ENCODE measurements at regions not wholly inside any gene's neighbourhood (a gene's known extent, or its start where the extent isn't known, plus 50 kb on each side); places are given as distances from the start of the nearest gene placed in this dataset.

- no peak overlapping the region for H4K8ac ChIP-seq (ENCODE audit: low read depth, low read length)
- no peak for DNase-seq (ENCODE audit: low spot score)
- H3K9ac ChIP-seq (ENCODE audit: low read depth, low read length, poor library complexity) = no peak overlapping the region
- no peak overlapping the region for H2BK120ac ChIP-seq (ENCODE audit: low read depth, low read length)
- H3K79me1 ChIP-seq (ENCODE audit: low read depth, low read length) = peaks cover 2% of the 10 kb centered on the region
- no peak overlapping the region for H2BK15ac ChIP-seq (ENCODE audit: low read length)
- H3K4ac ChIP-seq (ENCODE audit: low read length) = no peak overlapping the region
- no peak overlapping the region for H2AK5ac ChIP-seq (ENCODE audit: low read depth, low read length)
- H3K18ac ChIP-seq (ENCODE audit: low read length) = no peak overlapping the region
- no peak overlapping the region for H3K23ac ChIP-seq (ENCODE audit: low read depth, low read length, poor library complexity)
- H2BK12ac ChIP-seq (ENCODE audit: low read length) = no peak overlapping the region
- H3K27me3 ChIP-seq (ENCODE audit: control insufficient read depth in 3 of 3, insufficient read depth in 3 of 3, low read depth in 1 of 3, low read length in 3 of 3) = no peaks in the 10 kb centered on the region
- no peak overlapping the region for H3K4me3 ChIP-seq (ENCODE audit: low read length in 2 of 2)
- H3K36me3 ChIP-seq (replicated peaks in 1 of 2; ENCODE audit: control insufficient read depth in 2 of 2, insufficient read depth in 2 of 2, low read length in 2 of 2) = peaks cover 0 to 2% of the 10 kb centered on the region in 2 donors
- no peak overlapping the region for H3K4me2 ChIP-seq (ENCODE audit: insufficient read depth, low read length, poor library complexity, severe bottlenecking)
- no peak overlapping the region for H3K27ac ChIP-seq (replicated peaks; ENCODE audit: low read length)
- no peak overlapping the region for H2BK5ac ChIP-seq (ENCODE audit: low read length)
- no peak overlapping the region for H4K91ac ChIP-seq (ENCODE audit: low read depth, low read length, poor library complexity)
- WGBS, 2 donors (ENCODE audit: extremely low coverage in 2 of 2, insufficient read length in 2 of 2, insufficient replicate concordance in 1 of 2) = no CpG with 5 or more reads among the region's 2 CpGs
- no peaks in the 10 kb centered on the region for H3K9me3 ChIP-seq (replicated peaks in 1 of 2; ENCODE audit: control insufficient read depth in 2 of 2, insufficient read depth in 1 of 2, low read depth in 1 of 2, low read length in 2 of 2)
- no peaks in the 10 kb centered on the region for H3K4me1 ChIP-seq (ENCODE audit: control insufficient read depth in 2 of 2, insufficient read depth in 1 of 2, low read depth in 1 of 2, low read length in 2 of 2)
- no peak overlapping the region for H2AFZ ChIP-seq (ENCODE audit: low read length)
- no peak overlapping the region for H3K14ac ChIP-seq (ENCODE audit: low read length)
Measured at GRCh38 chr5:86735370-86735769, 117.6 kb downstream of the COX7C start.

GRCh38 chr5:86737579-86737978 is 119.8 kb downstream of the COX7C start:
- no peak overlapping the region for H2BK12ac ChIP-seq (ENCODE audit: low read length)
- peaks cover 2% of the 10 kb centered on the region for H3K79me1 ChIP-seq (ENCODE audit: low read depth, low read length)
- H3K27me3 ChIP-seq (ENCODE audit: control insufficient read depth in 3 of 3, insufficient read depth in 3 of 3, low read depth in 1 of 3, low read length in 3 of 3) = no peaks in the 10 kb centered on the region
- no peak overlapping the region for H3K9ac ChIP-seq (ENCODE audit: low read depth, low read length, poor library complexity)
- H3K18ac ChIP-seq (ENCODE audit: low read length) = no peak overlapping the region
- H2BK15ac ChIP-seq (ENCODE audit: low read length) = no peak overlapping the region
- no peaks in the 10 kb centered on the region for H3K4me1 ChIP-seq (ENCODE audit: control insufficient read depth in 2 of 2, insufficient read depth in 1 of 2, low read depth in 1 of 2, low read length in 2 of 2)
- no peak overlapping the region for H2BK120ac ChIP-seq (ENCODE audit: low read depth, low read length)
- DNase-seq (ENCODE audit: low spot score) = no peak
- H3K9me3 ChIP-seq (replicated peaks in 1 of 2; ENCODE audit: control insufficient read depth in 2 of 2, insufficient read depth in 1 of 2, low read depth in 1 of 2, low read length in 2 of 2) = no peaks in the 10 kb centered on the region
- no peak overlapping the region for H2AFZ ChIP-seq (ENCODE audit: low read length)
- no peak overlapping the region for H2AK5ac ChIP-seq (ENCODE audit: low read depth, low read length)
- no peak overlapping the region for H3K4me3 ChIP-seq (ENCODE audit: low read length in 2 of 2)
- H4K8ac ChIP-seq (ENCODE audit: low read depth, low read length) = no peak overlapping the region
- no peak overlapping the region for H3K4ac ChIP-seq (ENCODE audit: low read length)
- WGBS, 2 donors (ENCODE audit: extremely low coverage in 2 of 2, insufficient read length in 2 of 2, insufficient replicate concordance in 1 of 2) = no CpG with 5 or more reads among the region's 1 CpG
- H3K27ac ChIP-seq (replicated peaks; ENCODE audit: low read length) = no peak overlapping the region
- no peak overlapping the region for H3K14ac ChIP-seq (ENCODE audit: low read length)
- peaks cover 0 to 2% of the 10 kb centered on the region in 2 donors for H3K36me3 ChIP-seq (replicated peaks in 1 of 2; ENCODE audit: control insufficient read depth in 2 of 2, insufficient read depth in 2 of 2, low read length in 2 of 2)
- H3K4me2 ChIP-seq (ENCODE audit: insufficient read depth, low read length, poor library complexity, severe bottlenecking) = no peak overlapping the region
- H4K91ac ChIP-seq (ENCODE audit: low read depth, low read length, poor library complexity) = no peak overlapping the region
- no peak overlapping the region for H2BK5ac ChIP-seq (ENCODE audit: low read length)
- no peak overlapping the region for H3K23ac ChIP-seq (ENCODE audit: low read depth, low read length, poor library complexity)

GRCh38 chr5:86748538-86749105 is 130.9 kb downstream of the COX7C start:
- Histone ChIP-seq H3K9ac (ENCODE audit: low read depth, low read length, poor library complexity) (no peak overlapping the region), H3K4me2 (ENCODE audit: insufficient read depth, low read length, poor library complexity, severe bottlenecking) (no peak overlapping the region), H3K4me1 (ENCODE audit: control insufficient read depth in 2 of 2, insufficient read depth in 1 of 2, low read depth in 1 of 2, low read length in 2 of 2) (no peaks in the 10 kb centered on the region), H3K9me3 (replicated peaks in 1 of 2; ENCODE audit: control insufficient read depth in 2 of 2, insufficient read depth in 1 of 2, low read depth in 1 of 2, low read length in 2 of 2) (no peaks in the 10 kb centered on the region), H2BK15ac (ENCODE audit: low read length) (no peak overlapping the region), H3K27ac (replicated peaks; ENCODE audit: low read length) (no peak overlapping the region), H2AFZ (ENCODE audit: low read length) (no peak overlapping the region), H3K36me3 (replicated peaks in 1 of 2; ENCODE audit: control insufficient read depth in 2 of 2, insufficient read depth in 2 of 2, low read length in 2 of 2) (no peaks in the 10 kb centered on the region), H3K23ac (ENCODE audit: low read depth, low read length, poor library complexity) (no peak overlapping the region), H2AK5ac (ENCODE audit: low read depth, low read length) (no peak overlapping the region), H2BK5ac (ENCODE audit: low read length) (no peak overlapping the region), H2BK12ac (ENCODE audit: low read length) (no peak overlapping the region), H4K91ac (ENCODE audit: low read depth, low read length, poor library complexity) (no peak overlapping the region), H3K4ac (ENCODE audit: low read length) (no peak overlapping the region), H4K8ac (ENCODE audit: low read depth, low read length) (no peak overlapping the region), H3K79me1 (ENCODE audit: low read depth, low read length) (no peaks in the 10 kb centered on the region), H3K18ac (ENCODE audit: low read length) (no peak overlapping the region), H2BK120ac (ENCODE audit: low read depth, low read length) (no peak overlapping the region), H3K14ac (ENCODE audit: low read length) (no peak overlapping the region), H3K4me3 (ENCODE audit: low read length in 2 of 2) (no peak overlapping the region), H3K27me3 (ENCODE audit: control insufficient read depth in 3 of 3, insufficient read depth in 3 of 3, low read depth in 1 of 3, low read length in 3 of 3) (no peaks in the 10 kb centered on the region)
- WGBS, 2 donors (ENCODE audit: extremely low coverage in 2 of 2, insufficient read length in 2 of 2, insufficient replicate concordance in 1 of 2) = no CpG with 5 or more reads among the region's 3 CpGs
- no peak for DNase-seq (ENCODE audit: low spot score)

DNA sequence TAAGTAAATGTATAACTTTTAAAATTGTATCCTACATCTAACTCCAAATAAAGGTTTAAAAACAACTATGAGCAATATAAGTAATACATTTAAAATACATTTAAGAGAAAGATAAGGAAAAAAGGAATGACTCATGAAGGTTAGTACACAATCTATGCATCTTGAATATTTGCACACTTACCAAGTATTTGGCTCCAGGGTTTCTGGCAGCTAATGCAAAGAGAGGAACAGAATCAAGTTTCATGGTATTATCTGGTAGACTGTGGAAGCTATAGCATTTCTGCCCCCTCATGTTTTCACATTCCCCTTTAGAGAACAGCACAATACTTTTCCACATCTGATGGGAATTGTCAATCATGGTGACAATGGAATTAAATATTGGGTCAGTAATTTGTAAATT is 132.1 kb downstream of the COX7C start:
- Histone ChIP-seq H4K8ac (ENCODE audit: low read depth, low read length) (no peak overlapping the region), H2BK5ac (ENCODE audit: low read length) (no peak overlapping the region), H2BK12ac (ENCODE audit: low read length) (no peak overlapping the region), H3K79me1 (ENCODE audit: low read depth, low read length) (no peaks in the 10 kb centered on the region), H2AK5ac (ENCODE audit: low read depth, low read length) (no peak overlapping the region), H3K4me3 (ENCODE audit: low read length in 2 of 2) (no peak overlapping the region), H3K14ac (ENCODE audit: low read length) (no peak overlapping the region), H3K4me1 (ENCODE audit: control insufficient read depth in 2 of 2, insufficient read depth in 1 of 2, low read depth in 1 of 2, low read length in 2 of 2) (no peaks in the 10 kb centered on the region), H3K36me3 (replicated peaks in 1 of 2; ENCODE audit: control insufficient read depth in 2 of 2, insufficient read depth in 2 of 2, low read length in 2 of 2) (no peaks in the 10 kb centered on the region), H4K91ac (ENCODE audit: low read depth, low read length, poor library complexity) (no peak overlapping the region), H2BK15ac (ENCODE audit: low read length) (no peak overlapping the region), H3K27ac (replicated peaks; ENCODE audit: low read length) (no peak overlapping the region), H3K23ac (ENCODE audit: low read depth, low read length, poor library complexity) (no peak overlapping the region), H3K4me2 (ENCODE audit: insufficient read depth, low read length, poor library complexity, severe bottlenecking) (no peak overlapping the region), H3K4ac (ENCODE audit: low read length) (no peak overlapping the region), H2BK120ac (ENCODE audit: low read depth, low read length) (no peak overlapping the region), H3K27me3 (ENCODE audit: control insufficient read depth in 3 of 3, insufficient read depth in 3 of 3, low read depth in 1 of 3, low read length in 3 of 3) (no peaks in the 10 kb centered on the region), H3K9ac (ENCODE audit: low read depth, low read length, poor library complexity) (no peak overlapping the region), H3K9me3 (replicated peaks in 1 of 2; ENCODE audit: control insufficient read depth in 2 of 2, insufficient read depth in 1 of 2, low read depth in 1 of 2, low read length in 2 of 2) (no peaks in the 10 kb centered on the region), H3K18ac (ENCODE audit: low read length) (no peak overlapping the region), H2AFZ (ENCODE audit: low read length) (no peak overlapping the region)
- no peak for DNase-seq (ENCODE audit: low spot score)
